NCI-H2227 (cell line): ENCODE measurements at regions not wholly inside any gene's neighbourhood (a gene's known extent, or its start where the extent isn't known, plus 50 kb on each side); places are given as distances from the start of the nearest gene placed in this dataset.

Source experiments
- DNase-seq: peaks from one replicate; lab custom pipeline; 2025; ENCODE audit not compliant: unreplicated experiment; lab: John Stamatoyannopoulos, UW

GRCh38 chr13:76795701-76796695, 90.2 kb downstream of the KCTD12 start:
- DNase-seq: no peak

- no peak for DNase-seq
Measured at GRCh38 chr13:76792731-76793347, 93.4 kb downstream of the KCTD12 start.

GRCh38 chr13:76790980-76791819, 95.0 kb downstream of the KCTD12 start:
- no peak for DNase-seq

- DNase-seq: no peak
Measured at GRCh38 chr13:76790526-76790925, 95.7 kb downstream of the KCTD12 start.

GRCh38 chr13:76783798-76784197, 102.4 kb downstream of the KCTD12 start:
- no peak for DNase-seq

GRCh38 chr13:76778853-76779252, 107.4 kb downstream of the KCTD12 start:
- no peak for DNase-seq

GRCh38 chr13:76777096-76777495, 109.1 kb downstream of the KCTD12 start:
- no peak for DNase-seq

GRCh38 chr13:76775088-76775740, 111.0 kb downstream of the KCTD12 start:
- DNase-seq: no peak

- DNase-seq: no peak
Measured at GRCh38 chr13:76773448-76774094, 112.6 kb downstream of the KCTD12 start.

GRCh38 chr13:76772241-76772640, 114.0 kb downstream of the KCTD12 start:
- no peak for DNase-seq

GRCh38 chr13:76769271-76769791, 116.9 kb downstream of the KCTD12 start:
- no peak for DNase-seq

GRCh38 chr13:76768384-76768783, 117.8 kb downstream of the KCTD12 start:
- no peak for DNase-seq

GRCh38 chr13:76764916-76765315, 121.3 kb downstream of the KCTD12 start:
- no peak for DNase-seq

GRCh38 chr13:76764429-76764828, 121.8 kb downstream of the KCTD12 start:
- no peak for DNase-seq

GRCh38 chr13:76762721-76763120, 123.5 kb downstream of the KCTD12 start:
- no peak for DNase-seq

GRCh38 chr13:76759877-76760276, 126.3 kb downstream of the KCTD12 start:
- DNase-seq: no peak

- DNase-seq: no peak
Measured at GRCh38 chr13:76758738-76759137, 127.5 kb downstream of the KCTD12 start.

GRCh38 chr13:76758257-76758656, 127.9 kb downstream of the KCTD12 start:
- no peak for DNase-seq

GRCh38 chr13:76756451-76756850, 129.8 kb downstream of the KCTD12 start:
- no peak for DNase-seq

- no peak for DNase-seq
Measured at GRCh38 chr13:76754414-76754813, 131.8 kb downstream of the KCTD12 start.
